Colonic mucosa (tissue), 4 donors: ENCODE measurements at regions not wholly inside any gene's neighbourhood (a gene's known extent, or its start where the extent isn't known, plus 50 kb on each side); places are given as distances from the start of the nearest gene placed in this dataset.

Experiments
- DNase-seq: peaks from one replicate; pipeline ENCODE4 v3.0.0-alpha.2; 2020
- H3K27ac ChIP-seq: fragments of 200-600 bp; one replicate; pipeline ENCODE4 v1.8.0; 2021
- H3K27me3 ChIP-seq: fragments of 200-600 bp; one replicate; pipeline ENCODE4 v1.8.0; 2021
- H3K36me3 ChIP-seq: fragments of 200-600 bp; one replicate; pipeline ENCODE4 v1.8.0; 2021
- H3K4me1 ChIP-seq: fragments of 200-600 bp; one replicate; pipeline ENCODE4 v1.8.0; 2021; ENCODE audit warnings: mild to moderate bottlenecking
- H3K4me3 ChIP-seq: fragments of 200-600 bp; one replicate; pipeline ENCODE4 v1.8.0; 2021
- H3K9ac ChIP-seq, 2 donors: one replicate each; pipeline ENCODE4 v1.7.0; 2013; ENCODE audit warnings: control low read depth in 2 of 2, low read depth in 2 of 2, low read length in 2 of 2
- H3K9me3 ChIP-seq: fragments of 200-600 bp; one replicate; pipeline ENCODE4 v1.8.0; 2021
- CTCF ChIP-seq: fragments of 200-600 bp; IDR thresholded peaks from one replicate; pipeline ENCODE4 v1.8.0; 2022; ENCODE audit warnings: antibody characterized with exemption, mild to moderate bottlenecking
- intact Hi-C: fragments of 100-400 bp; cut with DNase I; formaldehyde crosslinking; loops from one replicate; pipeline ENCODE4 v1.14.1; 2022
- donor health status: healthy.
- donor health status: DM: no; HTN: no; CAD: no.
- donor health status: DM: no; HTN: no; CAD: no.

- no peak overlapping the region for H3K9ac ChIP-seq
- no peak overlapping the region for H3K27ac ChIP-seq
- no peak for TF ChIP-seq CTCF
- no peak overlapping the region for H3K4me3 ChIP-seq
- intact Hi-C loops: no loop called here
- H3K36me3 ChIP-seq: no peaks in the 10 kb centered on the region
- H3K4me1 ChIP-seq: no peaks in the 10 kb centered on the region
- H3K9me3 ChIP-seq: no peaks in the 10 kb centered on the region
- H3K27me3 ChIP-seq: no peaks in the 10 kb centered on the region
- DNase-seq: no peak
These were observed 371.4 kb upstream of the MGMT start for GRCh38 chr10:129095680-129096064.

GRCh38 chr10:129096065-129096984 lies 370.7 kb upstream of the MGMT start:
- no peak for DNase-seq
- no peaks in the 10 kb centered on the region for H3K9me3 ChIP-seq
- no peaks in the 10 kb centered on the region for H3K27me3 ChIP-seq
- no peak overlapping the region for H3K4me3 ChIP-seq
- no peak overlapping the region for H3K27ac ChIP-seq
- H3K36me3 ChIP-seq: no peaks in the 10 kb centered on the region
- H3K4me1 ChIP-seq: no peaks in the 10 kb centered on the region
- TF ChIP-seq CTCF: no peak
- intact Hi-C loops: no loop called here
- H3K9ac ChIP-seq: no peak overlapping the region

- Histone ChIP-seq H3K36me3 (no peaks in the 10 kb centered on the region), H3K9ac (no peak overlapping the region), H3K9me3 (no peaks in the 10 kb centered on the region), H3K4me1 (no peaks in the 10 kb centered on the region), H3K27me3 (no peaks in the 10 kb centered on the region), H3K4me3 (no peak overlapping the region), H3K27ac (no peak overlapping the region)
- intact Hi-C loops: no loop called here
- TF ChIP-seq CTCF: no peak
- no peak for DNase-seq
These were observed 369.2 kb upstream of the MGMT start for GRCh38 chr10:129097776-129098330.

GRCh38 chr10:129098517-129098916 lies 368.5 kb upstream of the MGMT start:
- Histone ChIP-seq H3K27me3 (no peaks in the 10 kb centered on the region), H3K9ac (no peak overlapping the region), H3K36me3 (no peaks in the 10 kb centered on the region), H3K4me3 (no peak overlapping the region), H3K4me1 (no peaks in the 10 kb centered on the region), H3K9me3 (no peaks in the 10 kb centered on the region), H3K27ac (no peak overlapping the region)
- DNase-seq: no peak
- no peak for TF ChIP-seq CTCF
- intact Hi-C loops: no loop called here

GRCh38 chr10:129099486-129099885 lies 367.6 kb upstream of the MGMT start:
- Histone ChIP-seq H3K4me1 (no peaks in the 10 kb centered on the region), H3K4me3 (no peak overlapping the region), H3K27me3 (no peaks in the 10 kb centered on the region), H3K27ac (no peak overlapping the region), H3K9me3 (no peaks in the 10 kb centered on the region), H3K36me3 (no peaks in the 10 kb centered on the region), H3K9ac (no peak overlapping the region)
- intact Hi-C loops: no loop called here
- no peak for TF ChIP-seq CTCF
- peak; percentile 3 for DNase-seq
